Activated T-helper 1 cell treated with Interleukin-2 at 50 U/mL for 16 hours (primary cell): ENCODE measurements at regions not wholly inside any gene's neighbourhood (a gene's known extent, or its start where the extent isn't known, plus 50 kb on each side); places are given as distances from the start of the nearest gene placed in this dataset.
"Not testable (repeated sequence)": the region's sequence is repeated elsewhere in the genome, so short reads cannot be mapped to it uniquely, and the experiment has no call there.

Experiments used
- DNase-seq: peaks from one replicate; pipeline ENCODE4 v3.0.0-alpha.2; 2020; ENCODE audit warnings: low read depth

- no peak for DNase-seq
Observed at GRCh38 chr11:70549386-70549785, 151.1 kb downstream of the CTTN start.

- no peak for DNase-seq
Observed at GRCh38 chr11:70549796-70550195, 151.5 kb downstream of the CTTN start.

DNA sequence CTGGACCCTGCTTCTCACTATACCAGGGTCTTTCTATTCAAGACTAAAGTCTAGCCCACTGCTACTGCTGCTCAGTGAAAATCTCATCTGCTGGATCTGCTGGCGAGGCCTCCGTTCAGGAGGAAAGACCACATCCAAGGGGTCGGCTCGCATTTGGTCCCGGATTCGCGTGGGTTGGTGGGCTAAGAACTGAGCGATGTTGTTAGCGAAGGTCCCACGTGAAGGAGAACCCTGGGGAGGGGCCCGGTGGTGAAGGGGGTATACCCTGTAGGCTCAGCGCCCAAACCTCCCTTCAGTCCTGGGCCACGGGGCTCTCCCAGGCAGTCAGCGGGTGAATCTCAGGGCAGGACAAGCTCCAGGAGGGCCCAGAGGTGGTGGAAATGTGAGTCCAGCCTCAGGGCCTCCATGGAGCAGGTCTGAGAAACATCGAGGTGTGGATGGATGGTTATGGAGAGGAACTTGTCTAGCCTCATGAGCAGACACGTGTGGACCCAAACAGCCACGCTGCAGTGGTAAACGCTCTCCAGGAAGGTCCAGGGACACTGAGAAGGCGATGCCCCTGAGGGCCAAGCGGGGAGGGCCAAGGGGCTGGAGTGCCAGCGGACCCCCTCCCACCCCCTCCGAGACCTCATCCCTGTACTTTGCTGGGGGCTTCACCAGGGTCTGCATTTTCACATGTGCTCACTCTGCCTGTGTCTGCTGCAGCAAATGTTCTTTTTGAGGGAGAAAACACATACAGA is 152.3 kb downstream of the CTTN start:
- DNase-seq: no peak

GRCh38 chr11:70551351-70552166 is 153.2 kb downstream of the CTTN start:
- no peak for DNase-seq

- DNase-seq: no peak
Observed at GRCh38 chr11:70552167-70553150, 154.1 kb downstream of the CTTN start.

DNA sequence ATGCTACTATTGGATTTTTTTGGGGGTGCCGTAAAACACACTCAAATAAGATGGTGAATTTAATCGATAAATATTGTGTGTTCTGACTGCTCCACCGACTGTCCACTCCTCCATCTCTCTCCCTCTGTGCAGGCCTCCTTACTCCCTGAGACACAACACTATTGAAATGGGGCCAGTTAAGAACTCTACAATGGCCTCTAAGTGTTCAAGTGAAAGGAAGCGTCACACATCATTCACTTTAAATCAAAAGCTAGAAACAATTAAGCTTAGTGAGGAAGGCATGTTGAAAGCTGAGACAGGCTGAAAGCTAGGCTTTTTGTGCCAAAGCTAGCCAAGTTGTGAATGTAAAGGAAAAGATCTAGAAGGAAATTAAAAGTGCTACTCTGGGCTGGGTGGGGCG is 156.7 kb downstream of the CTTN start:
- no peak for DNase-seq

DNA sequence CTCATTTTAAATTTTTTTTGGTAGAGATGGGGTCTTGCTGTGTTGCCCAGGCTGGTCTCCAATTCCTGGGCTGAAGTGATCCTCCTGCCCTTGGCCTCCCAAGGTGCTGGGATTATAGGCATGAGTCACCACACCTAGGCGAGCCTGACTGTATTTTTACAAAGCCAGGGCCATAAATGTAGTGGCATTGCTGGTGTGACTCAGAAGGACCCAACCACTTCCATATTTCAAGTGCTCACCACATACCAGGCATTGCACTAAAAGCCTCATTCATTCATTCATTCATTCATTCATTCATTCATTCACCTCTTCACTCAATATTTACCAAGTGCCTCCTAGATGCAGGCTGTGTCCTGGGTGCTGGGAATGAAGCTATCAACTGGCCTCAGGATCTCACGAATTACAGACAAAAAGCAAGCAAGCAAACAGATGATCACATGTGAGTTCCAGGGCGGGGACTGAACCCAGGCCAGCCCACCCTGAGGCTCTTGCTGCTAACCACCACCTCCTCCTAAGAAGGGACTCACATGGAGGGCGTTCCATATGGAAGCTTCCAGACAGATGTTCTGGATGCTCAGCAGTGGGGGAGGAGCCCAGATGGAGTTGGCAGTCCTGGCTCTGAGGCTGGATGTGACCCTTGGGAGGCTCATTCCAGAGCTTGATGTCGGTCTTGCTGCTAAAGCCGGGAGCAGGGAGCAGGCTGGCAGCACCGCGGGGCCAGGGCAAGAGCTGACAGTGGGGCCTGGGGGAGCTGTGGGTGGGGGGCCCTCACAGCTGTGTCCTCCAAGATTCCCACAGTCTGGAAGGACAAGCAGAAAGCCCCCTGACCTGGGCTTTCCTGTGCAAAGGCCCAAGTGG is 158.8 kb downstream of the CTTN start:
- no peak for DNase-seq

DNA sequence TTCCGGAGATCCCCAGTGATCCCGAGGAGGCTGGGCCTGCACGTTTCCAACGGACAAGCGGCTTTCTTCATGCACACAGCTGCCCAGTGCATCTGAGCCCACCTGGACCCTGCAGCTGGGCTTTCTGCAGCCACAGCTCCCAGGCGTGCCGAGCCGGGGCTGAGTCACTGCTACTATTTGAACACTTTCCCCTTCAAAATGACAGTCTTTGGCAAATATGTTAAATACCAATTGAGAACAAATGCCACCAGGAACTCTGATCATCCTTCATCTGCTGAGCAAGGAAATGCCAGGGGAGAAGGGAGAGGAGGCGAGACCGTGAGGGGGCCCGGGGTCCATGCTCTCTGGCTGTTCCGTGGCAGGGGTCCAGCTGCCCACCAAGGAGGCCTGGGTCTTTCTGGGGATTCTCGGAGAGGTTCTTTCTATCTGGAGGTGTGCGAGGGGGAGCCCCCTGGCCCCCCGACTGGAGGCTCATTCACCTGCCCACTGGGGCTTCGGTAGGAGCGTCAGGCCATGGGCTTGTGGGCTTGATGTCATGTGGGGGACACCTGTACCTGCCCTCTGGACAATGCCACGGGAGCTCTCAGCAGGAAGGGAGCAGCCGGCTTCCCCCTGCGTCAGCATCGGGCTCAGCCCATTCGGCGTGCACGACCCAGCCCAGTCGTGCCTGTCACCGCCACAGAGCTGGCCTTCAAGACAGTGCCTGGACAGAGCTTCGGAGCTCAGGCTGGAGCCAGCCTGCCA is 159.6 kb downstream of the CTTN start:
- DNase-seq: no peak

- DNase-seq: no peak
Observed at GRCh38 chr11:70558681-70559080, 160.4 kb downstream of the CTTN start.

DNA sequence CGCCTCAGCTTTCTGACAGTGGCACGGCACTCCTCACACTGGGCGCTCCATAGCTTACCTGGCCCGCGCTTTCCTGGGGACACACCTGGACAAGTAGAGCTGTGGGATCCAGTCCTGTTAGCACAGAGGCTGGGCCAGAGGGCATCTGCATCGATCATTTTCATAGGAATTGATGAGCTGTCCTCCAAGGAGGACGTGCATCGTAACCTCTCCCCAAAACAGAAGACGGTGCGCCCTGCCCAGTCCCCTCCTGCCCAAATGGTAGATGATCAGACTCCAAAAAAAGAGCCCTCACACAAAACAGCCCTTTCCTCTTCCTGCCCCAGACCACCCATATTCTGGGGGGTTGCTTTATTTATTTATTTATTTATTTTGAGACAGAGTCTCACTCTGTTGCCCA is 161.2 kb downstream of the CTTN start:
- DNase-seq: no peak

DNA sequence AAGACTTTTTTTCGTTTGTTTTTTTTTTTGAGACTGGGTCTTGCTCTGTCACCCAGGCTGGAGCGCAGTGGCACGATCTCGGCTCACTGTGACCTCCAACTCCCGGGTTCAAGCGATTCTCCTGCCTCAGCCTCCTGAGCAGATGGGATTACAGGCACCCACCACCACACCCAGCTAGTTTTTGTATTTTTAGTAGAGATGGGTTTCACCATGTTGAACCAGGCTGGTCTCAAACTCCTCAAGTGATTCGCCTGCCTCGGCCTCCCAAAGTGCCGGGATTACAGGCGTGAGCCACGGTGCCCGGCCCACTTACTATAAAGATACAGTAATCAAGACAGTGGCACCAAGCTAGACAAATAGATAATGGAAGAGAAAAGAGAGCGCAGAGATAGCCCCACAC is 162.3 kb downstream of the CTTN start:
- not testable (repeated sequence) for DNase-seq

- DNase-seq: no peak
Observed at GRCh38 chr11:70566768-70567530, 168.6 kb downstream of the CTTN start.

GRCh38 chr11:70567680-70568034 is 169.3 kb downstream of the CTTN start:
- DNase-seq: no peak

- no peak for DNase-seq
Observed at GRCh38 chr11:70568035-70568813, 169.9 kb downstream of the CTTN start.

GRCh38 chr11:70568814-70569617 is 170.7 kb downstream of the CTTN start:
- DNase-seq: no peak

DNA sequence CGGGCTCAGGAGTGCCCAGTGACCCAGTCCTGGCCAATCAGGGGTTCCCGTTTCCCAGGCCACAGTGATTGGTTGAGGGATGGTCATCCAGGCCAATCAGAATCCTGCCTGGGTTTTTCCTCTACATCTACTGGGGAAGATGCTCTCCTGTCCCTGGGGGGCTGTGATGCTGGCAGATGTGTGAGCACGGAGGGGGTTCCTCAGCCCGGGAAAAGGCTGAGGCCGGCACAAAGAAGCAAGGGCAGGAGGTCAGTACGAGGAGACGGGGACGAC is 171.2 kb downstream of the CTTN start:
- no peak for DNase-seq

DNA sequence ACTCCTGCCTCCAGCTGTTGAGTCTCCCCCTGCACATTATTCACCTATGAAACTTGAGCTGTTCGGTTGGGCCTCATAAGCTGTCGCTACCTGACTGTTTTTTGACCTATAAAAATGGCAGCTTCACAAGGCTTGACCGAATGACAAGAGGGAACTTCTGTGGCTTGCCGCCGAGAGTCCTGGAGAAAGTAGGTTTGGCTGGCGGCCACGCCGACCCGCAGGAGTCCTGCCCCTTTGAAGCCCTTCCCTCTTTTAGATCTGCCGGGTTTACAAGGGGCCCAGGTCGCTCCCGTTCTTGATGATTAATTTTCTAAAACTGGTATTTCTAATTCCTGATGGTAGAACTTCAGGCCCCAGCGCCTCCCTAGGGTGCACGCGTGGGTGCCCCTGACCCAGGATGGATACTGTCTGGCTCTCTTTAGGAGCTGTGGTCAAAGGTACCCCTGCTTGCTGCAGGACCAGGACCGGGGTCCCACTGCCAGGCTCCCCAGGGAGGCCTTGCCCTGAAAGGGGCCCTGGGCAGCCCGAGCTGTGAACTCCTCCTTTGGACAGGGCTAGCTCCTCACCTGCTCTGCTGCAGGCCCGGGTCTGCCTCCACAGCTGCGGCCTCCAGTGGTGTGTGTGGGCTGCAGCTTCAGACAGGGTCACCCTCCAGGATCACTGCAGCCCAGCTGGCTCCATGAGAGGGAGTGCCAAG is 171.8 kb downstream of the CTTN start:
- no peak for DNase-seq
